Astrocyte of the spinal cord (primary cell): ENCODE measurements at regions not wholly inside any gene's neighbourhood (a gene's known extent, or its start where the extent isn't known, plus 50 kb on each side); places are given as distances from the start of the nearest gene placed in this dataset.
"Not testable (repeated sequence)": the region's sequence is repeated elsewhere in the genome, so short reads cannot be mapped to it uniquely, and the experiment has no call there.

Source experiments
- DNase-seq: peaks from one replicate; pipeline ENCODE4 v3.0.0; 2011; ENCODE audit warnings: low read depth, low spot score
- H3K4me3 ChIP-seq: 2 replicates; pipeline ENCODE4 v1.5.1; 2011; ENCODE audit warnings: low read depth, mild to moderate bottlenecking, low read length, moderate library complexity
- CTCF ChIP-seq: IDR thresholded peaks from 2 replicates; pipeline ENCODE4 v1.5.1; 2012; ENCODE audit warnings: low read depth, mild to moderate bottlenecking, low read length, inconsistent platforms
- in situ Hi-C: cut with HindIII; loops from 2 replicates; pipeline ENCODE4 v1.10.0; 2017; ENCODE audit warnings: low sequenced_read_pairs

GRCh38 chr17:27087935-27088766 lies 205.8 kb upstream of the WSB1 start:
- no peak for TF ChIP-seq CTCF
- in situ Hi-C loops: no loop called here
- no peak overlapping the region for H3K4me3 ChIP-seq

GRCh38 chr17:27088767-27089078 lies 205.2 kb upstream of the WSB1 start:
- DNase-seq: no peak
- H3K4me3 ChIP-seq: no peak overlapping the region
- in situ Hi-C loops: no loop called here
- no peak for TF ChIP-seq CTCF

More at GRCh38 chr17:27087935-27088766, 205.8 kb upstream of the WSB1 start:
- no peak for DNase-seq

GRCh38 chr17:27089079-27089928 lies 204.6 kb upstream of the WSB1 start:
- H3K4me3 ChIP-seq, DNase-seq, in situ Hi-C loops: not testable (repeated sequence)

- in situ Hi-C loops: no loop called here
- TF ChIP-seq CTCF: no peak
- no peak for DNase-seq
- H3K4me3 ChIP-seq: no peak overlapping the region
Observed at GRCh38 chr17:27089929-27090247, 204.0 kb upstream of the WSB1 start.

GRCh38 chr17:27090450-27091042 lies 203.4 kb upstream of the WSB1 start:
- H3K4me3 ChIP-seq, DNase-seq, in situ Hi-C loops: not testable (repeated sequence)

- no peak for TF ChIP-seq CTCF
- no peak overlapping the region for H3K4me3 ChIP-seq
Observed at GRCh38 chr17:27091043-27091497, 202.8 kb upstream of the WSB1 start.

GRCh38 chr17:27094179-27094578 lies 199.7 kb upstream of the WSB1 start:
- H3K4me3 ChIP-seq, DNase-seq, in situ Hi-C loops: not testable (repeated sequence)

More at GRCh38 chr17:27091043-27091497, 202.8 kb upstream of the WSB1 start:
- in situ Hi-C loops: no loop called here
- no peak for DNase-seq

- in situ Hi-C loops, DNase-seq, H3K4me3 ChIP-seq: not testable (repeated sequence)
Observed at GRCh38 chr17:27095821-27096220, 198.1 kb upstream of the WSB1 start.

GRCh38 chr17:27099266-27099665 lies 194.6 kb upstream of the WSB1 start:
- H3K4me3 ChIP-seq, in situ Hi-C loops, DNase-seq: not testable (repeated sequence)

GRCh38 chr17:27104605-27105221 lies 189.2 kb upstream of the WSB1 start:
- H3K4me3 ChIP-seq, in situ Hi-C loops, DNase-seq: not testable (repeated sequence)
